Heart left ventricle (tissue), 16 donors: ENCODE measurements at regions not wholly inside any gene's neighbourhood (a gene's known extent, or its start where the extent isn't known, plus 50 kb on each side); places are given as distances from the start of the nearest gene placed in this dataset.

Experiments
- ATAC-seq, 4 donors: fragments of 200-7000 bp; cut with Tn5 transposase; one replicate each; pipeline ENCODE4 v1.9.1; 2020 to 2022; ENCODE audit warnings: moderate library complexity in 4 of 4, mild to moderate bottlenecking in 3 of 4, moderate number of reproducible peaks in 1 of 4
- DNase-seq, 5 donors: peaks; one replicate each; pipeline ENCODE4 v3.0.0-alpha.2; 2020
- H3K27ac ChIP-seq, 12 donors: fragments of 200-600 bp; sonication (generic) in 4 of 12; one replicate each; pipeline versions ENCODE4 v1.5.0 to v1.8.0; 2016 to 2022; ENCODE audit warnings: mild to moderate bottlenecking in 2 of 12
- H3K27me3 ChIP-seq, 9 donors: fragments of 200-600 bp; sonication (generic) in 2 of 9; one replicate each; pipeline versions ENCODE4 v1.5.1 to v1.8.0; 2016 to 2022; ENCODE audit warnings: mild to moderate bottlenecking in 3 of 9
- H3K36me3 ChIP-seq, 9 donors: fragments of 200-600 bp; sonication (generic) in 2 of 9; one replicate each; pipeline versions ENCODE4 v1.5.0 to v1.8.0; 2018 to 2022; ENCODE audit warnings: mild to moderate bottlenecking in 2 of 9
- H3K4me1 ChIP-seq, 12 donors: fragments of 200-600 bp; sonication (generic) in 4 of 12; one replicate each; pipeline versions ENCODE4 v1.5.0 to v1.8.0; 2016 to 2022; ENCODE audit warnings: mild to moderate bottlenecking in 3 of 12
- H3K4me3 ChIP-seq, 12 donors: fragments of 200-600 bp; sonication (generic) in 4 of 12; one replicate each; pipeline versions ENCODE4 v1.5.0 to v1.8.0; 2017 to 2022; ENCODE audit warnings: mild to moderate bottlenecking in 9 of 12, moderate library complexity in 4 of 12
- H3K9me3 ChIP-seq, 12 donors: fragments of 200-600 bp; sonication (generic) in 4 of 12; one replicate each; pipeline versions ENCODE4 v1.5.0 to v1.8.0; 2016 to 2022; ENCODE audit warnings: mild to moderate bottlenecking in 1 of 12
- POLR2A ChIP-seq, 2 donors: fragments of 450-650 bp; IDR thresholded peaks; one replicate each; pipeline ENCODE4 v1.6.1; 2017; ENCODE audit warnings: antibody characterized with exemption in 2 of 2, mild to moderate bottlenecking in 2 of 2, moderate library complexity in 2 of 2
- WGBS, 4 donors: extraction: QIAGEN DNeasy Blood & Tissue Kit in 2 of 4; methylation state at CpG; one replicate each; pipeline versions ENCODE4 v1.1.5 to v1.1.7; 2013 to 2018; 5-methylcytosine and 5-hydroxymethylcytosine counted together
- intact Hi-C, 10 donors: fragments of 100-400 bp; cut with DNase I; formaldehyde crosslinking; loops; one replicate each; pipeline versions ENCODE4 v1.11.1 to v1.14.2; 2022
- TF ChIP-seq, protein P1 (sequence below), 12 donors: fragments of 200-600 bp; sonication (generic) in 4 of 12; IDR thresholded peaks; one replicate each; pipeline versions ENCODE4 v1.5.0 to v1.8.0; 2018 to 2022; ENCODE audit warnings: antibody characterized with exemption in 12 of 12, mild to moderate bottlenecking in 5 of 12
- donor health status: ischemic (EF 13 %, LVEDD 7.1; RV severe dilation, severe dysfunction).
- donor health status: healthy with polysubstance abuse.
- donor health status: DM: no; HTN: yes; CAD: no.
- donor health status: DM: no; HTN: no; CAD: no.
- donor health status: ischemic (EF 25% LVEDD 6.9; RV normal size, moderate dysfunction).
- donor health status: ischemic (EF 25% LVEDD 5.7; RV mildly dilated, moderate dysfunction).
- donor health status: healthy.
- donor health status: DM: yes; HTN: yes; CAD: no.
- donor health status: ischemic (EF 35%, LVEDD 5.7; RV mildly dilated, moderate dysfunction).
- donor health status: nonischemic (EF 11% LVEDD 7.7; RV severe dilation, severe dysfunction).
- donor health status: DM: yes; HTN: yes; CAD: no.
- donor health status: PGD.
- donor health status: ischemic (EF 29% LVEDD 5.4; RV normal size, mild dysfunction).
- donor health status: nonischemic (EF 23%, LVEDD 6.1; RV moderate dilation, normal function).

GRCh38 chrX:13387666-13388494, 68.0 kb upstream of the ATXN3L start:
- intact Hi-C loops, result no loop called here
- H3K4me1 ChIP-seq, result peaks cover 0 to 8% (median 0%) of the 10 kb centered on the region in 12 donors
- ATAC-seq (peak in 2 of 4 donors; percentile 63 to 76), DNase-seq (no peak)
- no peak overlapping the region for H3K4me3 ChIP-seq
- TF ChIP-seq POLR2A (IDR thresholded peaks at IDR 0.05), result no peak
- TF ChIP-seq, protein P1, sequence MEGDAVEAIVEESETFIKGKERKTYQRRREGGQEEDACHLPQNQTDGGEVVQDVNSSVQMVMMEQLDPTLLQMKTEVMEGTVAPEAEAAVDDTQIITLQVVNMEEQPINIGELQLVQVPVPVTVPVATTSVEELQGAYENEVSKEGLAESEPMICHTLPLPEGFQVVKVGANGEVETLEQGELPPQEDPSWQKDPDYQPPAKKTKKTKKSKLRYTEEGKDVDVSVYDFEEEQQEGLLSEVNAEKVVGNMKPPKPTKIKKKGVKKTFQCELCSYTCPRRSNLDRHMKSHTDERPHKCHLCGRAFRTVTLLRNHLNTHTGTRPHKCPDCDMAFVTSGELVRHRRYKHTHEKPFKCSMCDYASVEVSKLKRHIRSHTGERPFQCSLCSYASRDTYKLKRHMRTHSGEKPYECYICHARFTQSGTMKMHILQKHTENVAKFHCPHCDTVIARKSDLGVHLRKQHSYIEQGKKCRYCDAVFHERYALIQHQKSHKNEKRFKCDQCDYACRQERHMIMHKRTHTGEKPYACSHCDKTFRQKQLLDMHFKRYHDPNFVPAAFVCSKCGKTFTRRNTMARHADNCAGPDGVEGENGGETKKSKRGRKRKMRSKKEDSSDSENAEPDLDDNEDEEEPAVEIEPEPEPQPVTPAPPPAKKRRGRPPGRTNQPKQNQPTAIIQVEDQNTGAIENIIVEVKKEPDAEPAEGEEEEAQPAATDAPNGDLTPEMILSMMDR (IDR thresholded peaks at IDR 0.05), result no peak
- peak overlapping the region in 1 of 12 donors; percentile 13 for H3K27ac ChIP-seq
- 69 to 76% (median 73%) methylated on average over 2 of the region's 2 CpGs for WGBS, 4 donors
- no peaks in the 10 kb centered on the region for H3K36me3 ChIP-seq
- peaks cover 0 to 9% (median 0%) of the 10 kb centered on the region in 9 donors for H3K27me3 ChIP-seq
- no peaks in the 10 kb centered on the region for H3K9me3 ChIP-seq

DNA sequence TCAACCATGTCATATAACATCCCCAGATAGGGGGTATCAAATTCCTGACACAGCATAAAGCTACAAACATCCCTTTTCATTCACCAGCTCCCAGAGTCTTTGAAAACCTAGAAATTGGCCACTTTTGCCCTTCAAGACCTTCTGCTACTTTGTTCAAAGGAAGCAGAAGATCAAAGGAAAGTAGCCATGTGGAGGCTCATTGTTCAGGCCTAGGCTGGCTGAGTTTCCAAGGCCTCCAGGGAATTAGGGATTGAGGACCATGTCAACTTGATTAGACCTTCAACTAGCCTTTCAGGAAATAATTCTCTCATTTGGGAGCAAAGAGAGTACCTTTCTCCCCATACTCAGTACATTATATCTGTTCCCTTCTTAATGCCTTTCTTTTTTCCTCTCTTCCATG, 66.8 kb upstream of the ATXN3L start:
- intact Hi-C loops, result no loop called here

GRCh38 chrX:13386092-13386491, 66.2 kb upstream of the ATXN3L start:
- TF ChIP-seq, protein P1 (IDR thresholded peaks at IDR 0.05), result no peak
- TF ChIP-seq POLR2A (IDR thresholded peaks at IDR 0.05), result no peak
- peaks cover 0 to 12% (median 0%) of the 10 kb centered on the region in 9 donors for H3K27me3 ChIP-seq
- H3K4me3 ChIP-seq, result no peak overlapping the region
- H3K36me3 ChIP-seq, result no peaks in the 10 kb centered on the region
- intact Hi-C loops, result no loop called here
- 83 to 94% (median 88%) methylated on average over 3 of the region's 3 CpGs for WGBS, 4 donors
- DNase-seq (no peak), ATAC-seq (no peak)
- H3K27ac ChIP-seq, result no peak overlapping the region
- peaks cover 0 to 8% (median 0%) of the 10 kb centered on the region in 12 donors for H3K4me1 ChIP-seq
- H3K9me3 ChIP-seq, result no peaks in the 10 kb centered on the region

More for the DNA sequence above, 66.8 kb upstream of the ATXN3L start:
- ATAC-seq, result no peak
- H3K27ac ChIP-seq, result no peak overlapping the region
- peaks cover 0 to 12% (median 0%) of the 10 kb centered on the region in 9 donors for H3K27me3 ChIP-seq
- peaks cover 0 to 8% (median 0%) of the 10 kb centered on the region in 12 donors for H3K4me1 ChIP-seq
- H3K4me3 ChIP-seq, result no peak overlapping the region
- no peak for DNase-seq
- H3K9me3 ChIP-seq, result no peaks in the 10 kb centered on the region
- TF ChIP-seq, protein P1 (IDR thresholded peaks at IDR 0.05), result no peak
- TF ChIP-seq POLR2A (IDR thresholded peaks at IDR 0.05), result no peak
- H3K36me3 ChIP-seq, result no peaks in the 10 kb centered on the region

- DNase-seq, result no peak
- WGBS, 4 donors, result 79 to 96% (median 91%) methylated on average over 5 of the region's 5 CpGs
These were observed 64.1 kb upstream of the ATXN3L start for GRCh38 chrX:13383907-13384306.

More at GRCh38 chrX:13383907-13384306, 64.1 kb upstream of the ATXN3L start:
- H3K4me1 ChIP-seq, result peaks cover 0 to 8% (median 0%) of the 10 kb centered on the region in 12 donors
- TF ChIP-seq, protein P1 (IDR thresholded peaks at IDR 0.05), result no peak
- TF ChIP-seq POLR2A (IDR thresholded peaks at IDR 0.05), result no peak
- ATAC-seq, result no peak
- H3K4me3 ChIP-seq, result no peak overlapping the region
- H3K27me3 ChIP-seq, result peaks cover 0 to 8% (median 0%) of the 10 kb centered on the region in 9 donors
- H3K36me3 ChIP-seq, result no peaks in the 10 kb centered on the region
- intact Hi-C loops, result no loop called here
- H3K27ac ChIP-seq, result no peak overlapping the region
- H3K9me3 ChIP-seq, result no peaks in the 10 kb centered on the region
